Pancreas (tissue), 10 donors: ENCODE measurements at regions not wholly inside any gene's neighbourhood (a gene's known extent, or its start where the extent isn't known, plus 50 kb on each side); places are given as distances from the start of the nearest gene placed in this dataset.

ENCODE experiments used
- ATAC-seq, 4 donors: fragments of 200-7000 bp; cut with Tn5 transposase; one replicate each; pipeline versions ENCODE4 v1.8.0 to v1.9.1; 2020; ENCODE audit warnings: mild to moderate bottlenecking in 4 of 4, moderate library complexity in 4 of 4
- DNase-seq, 6 donors: peaks; one replicate each; pipeline ENCODE4 v3.0.0-alpha.2; 2020
- FAIRE-seq: peaks from 2 replicates; lab custom pipeline; 2012; peaks lifted over from hg19 to GRCh38; lab: Jason Lieb, UNC
- H3K27ac ChIP-seq, 4 donors: fragments of 200-600 bp; sonication (generic); 1 replicate in 3 of 4; 2 replicates in 1 of 4; pipeline versions ENCODE4 v1.5.0 to v1.8.0; 2020
- H3K27me3 ChIP-seq, 4 donors: fragments of 200-600 bp; one replicate each; pipeline ENCODE4 v1.8.0; 2021
- H3K36me3 ChIP-seq, 3 donors: fragments of 200-600 bp; sonication (generic) in 1 of 3; one replicate each; pipeline versions ENCODE4 v1.5.0 to v1.8.0; 2020 to 2021
- H3K4me1 ChIP-seq, 3 donors: fragments of 200-600 bp; one replicate each; pipeline ENCODE4 v1.8.0; 2021
- H3K4me3 ChIP-seq, 4 donors: fragments of 200-600 bp; sonication (generic) in 2 of 4; one replicate each; pipeline versions ENCODE4 v1.5.0 to v1.8.0; 2020 to 2021
- H3K9me3 ChIP-seq, 4 donors: fragments of 200-600 bp; one replicate each; pipeline ENCODE4 v1.8.0; 2021
- WGBS, 2 donors: extraction: QIAGEN DNeasy Blood & Tissue Kit; methylation state at CpG; one replicate each; pipeline ENCODE4 v1.1.7; 2013; 5-methylcytosine and 5-hydroxymethylcytosine counted together
- intact Hi-C, 3 donors: fragments of 100-400 bp; cut with DNase I; formaldehyde crosslinking; loops; one replicate each; pipeline versions ENCODE4 v1.11.1 to v1.14.2; 2022
- TF ChIP-seq, protein P1 (sequence below), 4 donors: fragments of 200-600 bp; sonication (generic) in 3 of 4; IDR thresholded peaks; one replicate each; pipeline versions ENCODE4 v1.5.0 to v1.8.0; 2021; ENCODE audit warnings: antibody characterized with exemption in 4 of 4
- donor health status: healthy with polysubstance abuse.
- donor health status: DM: no; HTN: no; CAD: no; lungs with moderate emphysema.
- donor health status: DM: no; HTN: no; CAD: no.
- donor health status: control.
- donor health status: control.
- donor health status: Bipolar disorder and iron deficiency.
- donor health status: DM: yes; HTN: yes; CAD: no.
- donor health status: DM: no; HTN: no; CAD: no.
- donor health status: DM: no; HTN: no; CAD: no.
- donor health status: DM: yes; HTN: yes; CAD: no.

DNA sequence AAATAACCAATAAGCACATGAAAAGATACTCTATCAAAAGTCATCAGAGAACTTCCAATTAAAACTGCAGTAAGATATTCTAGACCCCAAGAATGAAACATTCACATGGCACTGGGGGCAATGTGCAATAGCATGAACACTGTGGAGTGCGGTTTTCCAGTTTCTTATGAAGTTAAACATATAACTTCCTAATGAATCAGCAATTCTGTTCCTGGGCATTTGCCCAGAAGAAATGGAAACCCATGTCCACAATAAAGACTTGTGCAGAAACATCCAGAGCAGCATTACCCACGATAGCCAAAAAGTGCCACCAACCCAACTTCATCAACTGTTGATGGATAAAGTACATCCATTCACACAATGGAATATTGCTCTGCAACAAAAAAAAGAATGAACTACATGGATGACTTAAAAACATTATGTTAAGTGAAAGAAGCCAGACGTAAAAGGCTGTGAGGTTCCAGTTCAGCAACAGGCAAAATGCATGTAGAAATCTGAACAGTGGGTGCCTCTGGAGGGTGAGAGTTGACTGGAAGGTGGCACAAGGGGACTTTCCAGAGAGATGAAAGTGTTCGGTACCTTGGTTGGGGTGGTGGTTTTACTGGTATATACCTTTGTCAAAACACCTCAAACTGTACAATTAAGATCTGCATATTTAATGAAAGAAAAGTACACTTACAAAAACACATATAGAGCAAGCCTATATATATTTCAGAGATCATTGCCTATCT lies 207.2 kb upstream of the ECI2 start:
- DNase-seq (no peak), FAIRE-seq (no peak), ATAC-seq (no peak)
- Histone ChIP-seq H3K27ac (no peak overlapping the region), H3K9me3 (no peaks in the 10 kb centered on the region), H3K4me1 (no peaks in the 10 kb centered on the region), H3K36me3 (no peaks in the 10 kb centered on the region), H3K27me3 (no peaks in the 10 kb centered on the region), H3K4me3 (no peak overlapping the region)
- intact Hi-C loops, result no loop called here
- TF ChIP-seq, protein P1, sequence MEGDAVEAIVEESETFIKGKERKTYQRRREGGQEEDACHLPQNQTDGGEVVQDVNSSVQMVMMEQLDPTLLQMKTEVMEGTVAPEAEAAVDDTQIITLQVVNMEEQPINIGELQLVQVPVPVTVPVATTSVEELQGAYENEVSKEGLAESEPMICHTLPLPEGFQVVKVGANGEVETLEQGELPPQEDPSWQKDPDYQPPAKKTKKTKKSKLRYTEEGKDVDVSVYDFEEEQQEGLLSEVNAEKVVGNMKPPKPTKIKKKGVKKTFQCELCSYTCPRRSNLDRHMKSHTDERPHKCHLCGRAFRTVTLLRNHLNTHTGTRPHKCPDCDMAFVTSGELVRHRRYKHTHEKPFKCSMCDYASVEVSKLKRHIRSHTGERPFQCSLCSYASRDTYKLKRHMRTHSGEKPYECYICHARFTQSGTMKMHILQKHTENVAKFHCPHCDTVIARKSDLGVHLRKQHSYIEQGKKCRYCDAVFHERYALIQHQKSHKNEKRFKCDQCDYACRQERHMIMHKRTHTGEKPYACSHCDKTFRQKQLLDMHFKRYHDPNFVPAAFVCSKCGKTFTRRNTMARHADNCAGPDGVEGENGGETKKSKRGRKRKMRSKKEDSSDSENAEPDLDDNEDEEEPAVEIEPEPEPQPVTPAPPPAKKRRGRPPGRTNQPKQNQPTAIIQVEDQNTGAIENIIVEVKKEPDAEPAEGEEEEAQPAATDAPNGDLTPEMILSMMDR (IDR thresholded peaks at IDR 0.05), result no peak
- 88 to 91% methylated on average over 4 of the region's 4 CpGs for WGBS, 2 donors

DNA sequence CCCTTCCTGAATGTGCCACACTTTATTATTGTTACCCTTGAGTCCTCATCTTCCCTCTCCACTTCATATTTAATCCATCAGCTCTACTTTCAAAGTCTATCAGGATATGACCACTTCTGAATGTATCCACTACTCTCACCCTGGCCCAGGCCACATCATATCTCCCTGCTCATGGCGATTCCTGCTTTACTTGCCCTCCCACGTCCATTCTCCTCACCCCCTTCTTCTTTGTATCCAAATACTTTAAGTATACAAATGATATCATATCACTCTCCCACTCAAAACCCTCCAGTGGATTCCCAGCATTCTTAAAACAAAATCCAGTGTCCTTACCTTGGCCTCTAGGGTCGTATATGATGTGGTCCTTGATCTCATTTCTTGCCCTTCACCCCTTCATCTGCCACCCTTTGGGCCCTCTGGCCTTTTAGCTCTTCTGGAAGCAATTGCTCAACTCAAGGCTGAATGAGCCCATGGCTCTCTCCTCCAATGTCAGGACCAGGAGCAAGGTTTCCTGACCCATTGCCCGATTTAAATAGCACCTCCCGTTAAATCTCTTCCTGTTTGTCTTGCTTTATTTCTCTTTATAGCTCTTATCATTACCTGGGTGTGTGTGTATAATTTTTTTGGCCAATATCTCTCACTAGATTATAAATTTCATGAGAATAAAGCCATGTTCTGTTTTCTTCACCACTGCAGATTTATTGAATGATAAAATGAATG lies 205.9 kb upstream of the ECI2 start:
- H3K9me3 ChIP-seq, result no peaks in the 10 kb centered on the region
- H3K27ac ChIP-seq, result no peak overlapping the region
- H3K4me3 ChIP-seq, result no peak overlapping the region
- TF ChIP-seq, protein P1 (IDR thresholded peaks at IDR 0.05), result no peak
- ATAC-seq (no peak), DNase-seq (no peak), FAIRE-seq (no peak)
- 59 to 60% methylated on average over 5 of the region's 5 CpGs for WGBS, 2 donors
- H3K36me3 ChIP-seq, result no peaks in the 10 kb centered on the region
- intact Hi-C loops, result no loop called here
- no peaks in the 10 kb centered on the region for H3K4me1 ChIP-seq
- H3K27me3 ChIP-seq, result no peaks in the 10 kb centered on the region

DNA sequence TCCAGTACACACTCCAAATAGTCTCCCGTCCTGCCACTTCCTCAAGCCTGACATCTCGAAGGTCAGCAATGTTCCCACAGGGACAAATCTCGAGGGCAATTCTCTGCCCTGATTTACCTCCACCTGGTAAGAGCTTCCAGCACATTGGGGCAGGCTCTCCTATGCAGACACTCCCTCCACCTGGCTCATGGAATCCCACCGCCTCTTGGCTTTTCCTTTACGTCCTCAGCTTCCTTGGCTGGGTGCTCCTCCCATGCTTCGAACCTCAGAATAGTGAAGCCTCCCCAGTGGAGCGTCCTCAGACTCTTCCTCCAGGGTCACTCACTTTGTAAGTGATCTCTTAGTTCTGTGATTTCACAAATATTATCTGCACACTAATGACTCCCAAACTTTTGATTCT lies 205.2 kb upstream of the ECI2 start:
- TF ChIP-seq, protein P1 (IDR thresholded peaks at IDR 0.05), result no peak
- intact Hi-C loops, result no loop called here
- Histone ChIP-seq H3K36me3 (no peaks in the 10 kb centered on the region), H3K4me3 (no peak overlapping the region), H3K27ac (no peak overlapping the region), H3K27me3 (no peaks in the 10 kb centered on the region), H3K9me3 (no peaks in the 10 kb centered on the region), H3K4me1 (no peaks in the 10 kb centered on the region)
- DNase-seq, result no peak
- FAIRE-seq, result no peak
- WGBS, 2 donors, result 83% methylated on average over 7 of the region's 7 CpGs
- ATAC-seq, result no peak

DNA sequence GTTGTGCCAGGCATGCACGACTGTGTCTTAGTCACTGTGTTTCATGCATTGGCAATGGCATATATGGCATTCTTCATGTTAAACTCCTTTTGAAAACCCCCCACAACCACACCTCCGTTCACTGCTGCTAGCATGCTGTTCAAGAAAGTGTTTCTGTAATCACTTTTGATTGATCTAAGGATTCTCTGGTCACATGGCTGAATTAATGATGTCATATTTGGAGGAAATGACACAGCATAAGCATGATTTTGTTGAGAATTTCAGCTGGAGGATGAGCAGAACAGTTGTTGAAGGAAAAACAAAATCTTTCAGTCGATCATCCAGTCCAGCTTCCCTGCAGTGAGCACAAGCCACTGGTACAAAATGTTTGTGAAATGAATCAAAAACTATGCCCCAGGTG lies 203.5 kb upstream of the ECI2 start:
- FAIRE-seq (no peak), ATAC-seq (no peak), DNase-seq (no peak)
- H3K27ac ChIP-seq, result no peak overlapping the region
- intact Hi-C loops, result no loop called here
- TF ChIP-seq, protein P1 (IDR thresholded peaks at IDR 0.05), result no peak
- H3K4me1 ChIP-seq, result no peaks in the 10 kb centered on the region
- no peaks in the 10 kb centered on the region for H3K36me3 ChIP-seq
- no peaks in the 10 kb centered on the region for H3K9me3 ChIP-seq
- WGBS, 2 donors, result 78% methylated on average over 3 of the region's 3 CpGs
- no peaks in the 10 kb centered on the region for H3K27me3 ChIP-seq
- H3K4me3 ChIP-seq, result no peak overlapping the region
